GM19395 (cell line): ENCODE measurements at regions not wholly inside any gene's neighbourhood (a gene's known extent, or its start where the extent isn't known, plus 50 kb on each side); places are given as distances from the start of the nearest gene placed in this dataset.
"Not testable (repeated sequence)": the region's sequence is repeated elsewhere in the genome, so short reads cannot be mapped to it uniquely, and the experiment has no call there.

ENCODE experiments used
- ATAC-seq: cut with Tn5 transposase; IDR thresholded peaks from one replicate; pipeline ENCODE4 v1.9.1; 2021; ENCODE audit warnings: mild to moderate bottlenecking, moderate library complexity; ENCODE audit not compliant: unreplicated experiment

DNA sequence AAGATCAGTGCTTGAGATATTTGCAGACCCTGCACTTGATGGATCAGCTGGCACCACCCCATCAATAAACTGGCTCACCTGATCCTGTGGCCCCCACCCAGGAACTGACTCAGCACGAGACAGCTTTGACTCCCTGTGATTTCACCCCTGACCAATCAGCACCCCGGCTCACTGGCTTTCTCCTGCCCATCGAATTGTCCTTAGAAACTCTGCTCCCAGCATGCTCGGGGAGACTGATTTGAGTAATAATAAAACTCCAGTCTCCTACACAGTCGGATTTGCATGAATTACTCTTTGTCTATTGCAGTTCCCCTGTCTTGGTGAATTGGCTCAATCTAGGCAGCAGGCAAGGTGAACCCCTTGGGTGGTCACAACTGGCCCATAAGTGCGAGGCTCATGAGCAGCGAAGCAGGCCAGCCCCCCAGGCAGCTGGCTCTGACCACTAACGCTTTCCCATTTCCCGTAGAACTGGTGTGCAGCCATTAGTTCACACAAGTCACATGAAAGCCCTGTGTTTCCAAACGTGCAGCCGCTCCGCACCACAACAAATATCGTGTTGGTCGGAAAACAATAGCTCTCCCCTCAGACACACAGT, 79.6 kb downstream of the RSPH3 start:
- no peak for ATAC-seq

- no peak for ATAC-seq
Measured at GRCh38 chr6:158919865-158920264, 80.1 kb downstream of the RSPH3 start.

DNA sequence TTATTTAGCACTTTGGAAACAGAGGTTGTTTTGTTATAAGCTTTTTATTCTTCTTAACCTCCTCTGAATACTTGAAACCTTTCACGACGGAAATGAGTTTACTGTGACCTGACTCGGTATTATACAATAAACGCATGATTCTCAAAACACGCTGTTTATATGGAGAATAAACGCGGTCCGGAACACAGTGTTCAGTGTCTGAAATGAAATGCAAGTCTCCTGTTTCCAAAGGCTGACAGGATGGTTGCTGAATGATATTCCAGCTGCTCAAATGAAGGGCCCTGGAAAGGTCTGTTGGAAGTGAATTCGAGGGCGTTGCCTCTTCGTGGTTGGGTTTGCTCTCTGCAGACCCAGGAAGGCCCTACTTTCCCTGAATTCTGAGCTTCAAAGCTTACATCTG, 83.4 kb downstream of the RSPH3 start:
- ATAC-seq: no peak

DNA sequence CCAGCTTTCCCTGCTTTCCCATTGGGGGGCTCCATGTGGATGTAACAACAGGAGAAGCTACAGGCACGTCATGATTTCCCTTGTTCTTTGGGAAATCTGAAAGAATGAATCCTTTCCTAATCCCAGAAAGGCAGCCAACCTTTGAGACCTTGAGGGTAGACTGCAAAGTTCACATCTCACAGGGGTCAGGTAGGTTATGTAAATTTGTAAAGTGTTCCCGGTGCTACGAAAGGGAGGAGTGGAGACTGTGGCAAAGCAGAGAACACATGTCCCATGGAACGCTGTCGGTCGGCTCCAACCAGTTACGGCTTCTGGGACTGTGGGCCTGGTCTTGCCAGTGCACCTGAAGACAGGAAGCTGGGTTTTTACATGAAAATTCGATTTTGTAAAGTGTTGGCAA, 85.1 kb downstream of the RSPH3 start:
- ATAC-seq: no peak

DNA sequence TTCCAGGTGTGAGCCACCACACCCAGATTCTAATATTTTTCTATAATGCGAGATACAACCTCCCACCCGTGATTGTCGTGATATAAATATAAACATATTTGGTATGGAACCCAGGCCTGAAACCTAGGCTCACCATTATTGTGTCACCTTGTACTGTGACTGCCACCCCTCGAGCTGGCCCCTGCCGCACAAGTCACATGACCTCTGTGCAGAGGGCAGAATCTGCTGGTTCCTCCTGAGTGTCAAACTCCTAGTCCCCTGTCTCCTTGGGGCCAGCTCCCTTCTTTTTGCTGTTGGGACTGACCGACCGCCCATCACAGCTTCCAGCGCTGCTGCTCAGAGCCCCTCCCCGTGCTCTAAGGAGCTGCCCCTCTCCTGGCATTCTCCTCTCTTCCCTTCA, 86.4 kb downstream of the RSPH3 start:
- ATAC-seq: no peak

- no peak for ATAC-seq
Measured at GRCh38 chr6:158912655-158913054, 87.3 kb downstream of the RSPH3 start.

DNA sequence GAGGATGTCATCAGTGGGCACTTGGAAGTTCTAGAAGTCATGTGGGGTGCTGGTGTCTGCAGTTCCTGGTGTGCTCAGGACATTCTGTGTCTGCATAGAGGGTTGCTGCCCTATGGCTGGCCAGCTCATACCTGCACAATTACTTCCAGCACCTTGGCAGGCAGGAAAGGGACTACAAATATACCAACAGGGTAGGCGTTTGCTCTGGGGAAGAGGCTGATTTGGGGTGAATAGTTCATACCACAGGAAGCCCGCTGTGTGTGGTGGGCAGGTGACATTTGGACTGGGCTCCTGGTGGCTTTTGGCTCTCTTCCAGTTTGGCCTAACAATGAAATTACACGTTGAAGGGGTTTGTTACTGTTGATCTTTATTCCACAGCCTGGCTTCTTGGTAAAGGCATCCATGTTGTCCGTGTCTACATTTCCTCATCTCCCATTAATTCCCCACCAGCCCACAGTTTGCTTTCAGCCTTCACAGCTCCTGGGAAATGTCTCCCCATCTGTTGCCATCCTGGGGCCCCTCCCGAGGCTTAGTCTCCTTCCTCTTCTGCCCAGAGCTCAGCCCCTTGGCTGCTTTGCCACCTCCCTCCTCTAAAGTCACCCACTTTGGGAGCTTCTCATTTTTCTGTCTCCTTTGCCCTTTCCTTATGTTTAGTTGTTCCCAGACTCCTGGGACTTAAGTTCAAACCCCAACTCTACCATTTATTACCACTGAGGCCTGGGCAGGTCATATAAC, 88.1 kb downstream of the RSPH3 start:
- ATAC-seq: no peak

DNA sequence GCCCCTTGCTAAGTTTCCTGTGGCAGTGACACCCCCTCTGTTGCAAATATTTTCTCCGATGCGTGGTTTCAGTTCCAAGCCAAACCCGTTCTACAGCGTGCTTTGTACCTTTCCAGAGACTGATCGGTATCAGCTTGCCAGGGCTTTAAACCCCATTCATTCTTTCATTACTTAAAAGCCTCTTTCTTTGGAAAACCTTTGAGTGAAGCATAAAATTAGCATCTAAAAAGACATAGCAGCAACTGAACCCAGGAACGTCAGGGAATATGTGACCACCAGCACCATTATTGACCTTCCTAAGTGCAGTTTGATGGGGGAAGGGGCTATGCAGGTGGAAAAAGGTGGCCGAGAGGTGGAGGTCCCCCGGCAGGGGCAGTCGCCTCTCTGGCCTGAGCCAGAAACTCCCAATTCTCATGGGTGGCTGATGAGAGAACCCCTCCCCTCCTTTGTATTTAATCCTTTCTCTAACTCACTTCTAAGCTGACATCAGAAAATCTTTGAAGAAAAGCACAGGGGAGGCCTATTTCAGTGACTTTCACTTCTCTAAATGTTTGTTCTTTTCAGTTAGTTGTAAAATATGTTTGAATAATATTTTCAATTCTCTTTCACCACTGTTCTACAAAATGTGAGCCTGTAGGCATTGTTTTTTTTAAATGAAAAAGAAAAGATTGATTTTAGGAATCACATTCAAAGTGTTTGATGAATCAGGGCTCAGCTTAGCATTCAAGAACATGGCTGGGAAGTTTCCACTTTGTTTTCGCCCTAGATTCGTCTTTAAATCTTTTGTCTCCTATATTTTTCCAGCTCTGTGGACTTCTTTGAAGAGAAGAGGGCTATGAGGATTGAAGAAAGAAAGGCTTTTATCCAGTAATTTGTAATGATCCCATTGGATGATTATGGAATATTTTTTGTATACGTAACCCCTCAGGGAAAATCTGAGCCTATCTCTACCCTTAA, 89.2 kb downstream of the RSPH3 start:
- ATAC-seq: peak; percentile 74

- ATAC-seq: no peak
Measured at GRCh38 chr6:158909938-158910337, 90.1 kb downstream of the RSPH3 start.

- ATAC-seq: no peak
Measured at GRCh38 chr6:158908606-158909005, 89.4 kb upstream of the EZR start.

- no peak for ATAC-seq
Measured at GRCh38 chr6:158907931-158908330, 88.8 kb upstream of the EZR start.

GRCh38 chr6:158906926-158907325, 87.8 kb upstream of the EZR start:
- no peak for ATAC-seq

GRCh38 chr6:158905277-158905676, 86.1 kb upstream of the EZR start:
- ATAC-seq: no peak

- no peak for ATAC-seq
Measured at GRCh38 chr6:158903801-158904200, 84.6 kb upstream of the EZR start.

GRCh38 chr6:158900663-158901312, 81.6 kb upstream of the EZR start:
- ATAC-seq: no peak

DNA sequence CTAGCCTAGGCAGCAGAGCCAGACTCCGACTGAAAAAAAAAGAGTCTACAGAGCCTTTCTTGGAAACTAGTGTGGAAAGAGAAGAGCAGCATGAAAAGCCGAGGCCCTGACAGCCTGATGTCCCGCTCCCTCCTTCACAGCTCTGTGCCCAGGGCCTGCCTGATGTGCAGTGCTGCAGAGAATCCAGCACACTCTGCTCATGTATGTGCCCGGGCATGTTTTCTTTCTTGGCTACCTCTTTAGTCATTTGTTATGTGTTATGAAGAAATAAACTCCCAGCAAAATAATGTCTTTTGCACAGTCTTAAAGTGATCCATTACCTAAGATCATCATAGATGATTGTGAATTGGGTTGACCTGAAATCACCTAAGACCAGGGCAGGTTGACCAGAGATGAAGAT, 78.1 kb upstream of the EZR start:
- ATAC-seq: no peak

GRCh38 chr6:158895661-158896060, 76.5 kb upstream of the EZR start:
- ATAC-seq: no peak

- ATAC-seq: no peak
Measured at GRCh38 chr6:158894193-158894592, 75.0 kb upstream of the EZR start.

DNA sequence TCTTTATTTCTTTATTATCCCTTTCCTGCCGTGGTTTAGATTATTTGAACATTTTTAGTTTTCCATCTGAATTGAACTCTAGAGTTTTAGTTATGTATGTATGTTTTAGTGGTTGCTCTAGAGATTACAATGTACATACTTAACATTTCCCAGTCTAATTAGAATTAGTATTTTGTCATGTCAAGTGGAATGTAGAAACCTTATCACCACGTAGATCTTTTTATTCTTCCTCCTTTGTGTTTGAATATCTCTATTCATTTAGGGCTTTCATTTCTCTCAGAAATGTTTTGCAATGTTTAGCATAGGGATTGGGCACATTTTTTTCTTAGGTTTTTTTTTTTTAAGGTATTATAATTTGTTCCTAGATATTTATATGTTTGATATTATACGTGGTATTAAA, 73.1 kb upstream of the EZR start:
- ATAC-seq: no peak

GRCh38 chr6:158891560-158891959, 72.4 kb upstream of the EZR start:
- ATAC-seq: not testable (repeated sequence)

DNA sequence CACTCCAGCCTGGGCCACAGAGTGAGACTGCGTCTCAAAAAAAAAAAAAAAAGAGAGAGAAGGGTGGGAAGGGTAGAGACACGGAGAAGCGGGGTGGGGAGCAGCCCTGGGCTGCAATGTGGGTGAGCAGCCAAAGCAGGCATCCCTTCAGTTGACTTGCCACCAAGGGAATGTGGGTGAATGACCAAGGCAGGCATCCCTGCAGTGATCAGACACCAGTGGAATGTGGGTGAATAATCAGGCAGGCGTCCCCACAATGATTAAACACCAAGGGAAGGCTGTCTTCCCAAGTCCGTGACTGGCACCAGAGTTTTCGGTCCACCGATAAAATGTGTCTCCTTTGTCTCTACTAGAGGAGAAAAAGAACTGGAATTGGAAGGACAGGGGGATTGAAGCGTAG, 69.0 kb upstream of the EZR start:
- not testable (repeated sequence) for ATAC-seq
